ENCODE measurements at regions not wholly inside any gene's neighbourhood (a gene's known extent, or its start where the extent isn't known, plus 50 kb on each side); places are given as distances from the start of the nearest gene placed in this dataset.

DNA sequence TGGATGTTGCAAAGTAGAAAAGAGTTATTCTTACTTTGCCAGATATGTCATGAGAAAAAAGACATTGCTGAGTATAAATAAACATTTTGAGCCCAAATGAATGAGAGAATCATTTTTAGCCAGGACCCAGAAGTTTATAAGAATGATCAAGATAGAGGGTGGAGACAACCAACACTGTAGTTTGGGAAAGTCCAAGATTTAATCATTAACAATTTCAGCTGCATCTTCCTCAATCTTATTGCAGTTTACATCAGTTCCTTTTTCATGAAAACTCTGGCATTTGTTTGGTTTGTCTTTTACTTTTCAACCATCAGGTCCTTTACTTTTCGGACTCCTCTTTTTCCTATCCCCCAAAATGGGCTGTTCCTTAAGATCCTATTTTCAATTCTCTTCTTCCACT lies 645.9 kb downstream of the ANKRD50 start:
- TF ChIP-seq, protein P1, sequence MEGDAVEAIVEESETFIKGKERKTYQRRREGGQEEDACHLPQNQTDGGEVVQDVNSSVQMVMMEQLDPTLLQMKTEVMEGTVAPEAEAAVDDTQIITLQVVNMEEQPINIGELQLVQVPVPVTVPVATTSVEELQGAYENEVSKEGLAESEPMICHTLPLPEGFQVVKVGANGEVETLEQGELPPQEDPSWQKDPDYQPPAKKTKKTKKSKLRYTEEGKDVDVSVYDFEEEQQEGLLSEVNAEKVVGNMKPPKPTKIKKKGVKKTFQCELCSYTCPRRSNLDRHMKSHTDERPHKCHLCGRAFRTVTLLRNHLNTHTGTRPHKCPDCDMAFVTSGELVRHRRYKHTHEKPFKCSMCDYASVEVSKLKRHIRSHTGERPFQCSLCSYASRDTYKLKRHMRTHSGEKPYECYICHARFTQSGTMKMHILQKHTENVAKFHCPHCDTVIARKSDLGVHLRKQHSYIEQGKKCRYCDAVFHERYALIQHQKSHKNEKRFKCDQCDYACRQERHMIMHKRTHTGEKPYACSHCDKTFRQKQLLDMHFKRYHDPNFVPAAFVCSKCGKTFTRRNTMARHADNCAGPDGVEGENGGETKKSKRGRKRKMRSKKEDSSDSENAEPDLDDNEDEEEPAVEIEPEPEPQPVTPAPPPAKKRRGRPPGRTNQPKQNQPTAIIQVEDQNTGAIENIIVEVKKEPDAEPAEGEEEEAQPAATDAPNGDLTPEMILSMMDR (conservative IDR thresholded peaks at IDR 0.05 in 1 of 2, IDR thresholded peaks at IDR 0.05 in 1 of 2; ENCODE audit: low read depth in 1 of 2, low read length in 2 of 2), result no peak
- no peak for TF ChIP-seq EZH2 (IDR thresholded peaks at IDR 0.05; ENCODE audit: low read length, missing control alignments)

All from fibroblast of lung (primary cell).